ENCODE measurements at regions not wholly inside any gene's neighbourhood (a gene's known extent, or its start where the extent isn't known, plus 50 kb on each side); places are given as distances from the start of the nearest gene placed in this dataset.

DNA sequence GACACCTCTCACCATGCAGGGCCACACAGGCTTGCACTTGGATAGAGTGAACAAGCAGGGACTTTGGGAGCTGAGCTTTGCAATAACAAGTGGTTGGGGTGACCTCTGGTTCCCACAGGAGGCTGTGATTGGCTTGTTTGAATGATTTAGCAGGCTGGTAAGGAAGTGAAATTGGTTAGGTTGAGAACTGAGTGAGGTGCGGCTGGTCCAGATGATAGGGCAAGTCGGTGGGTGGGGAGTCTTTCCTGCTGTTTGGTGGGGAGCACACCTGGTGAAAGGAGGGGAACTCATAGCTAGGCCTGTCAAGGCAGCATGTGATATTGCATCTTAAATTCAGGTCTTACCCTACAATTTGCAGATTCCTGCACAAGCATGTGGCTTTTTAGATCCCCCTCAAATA lies 794.6 kb upstream of the ZNF608 start:
- no peak for DNase-seq

GRCh38 chr5:125549322-125549911 lies 803.0 kb upstream of the ZNF608 start:
- no peak for DNase-seq

DNA sequence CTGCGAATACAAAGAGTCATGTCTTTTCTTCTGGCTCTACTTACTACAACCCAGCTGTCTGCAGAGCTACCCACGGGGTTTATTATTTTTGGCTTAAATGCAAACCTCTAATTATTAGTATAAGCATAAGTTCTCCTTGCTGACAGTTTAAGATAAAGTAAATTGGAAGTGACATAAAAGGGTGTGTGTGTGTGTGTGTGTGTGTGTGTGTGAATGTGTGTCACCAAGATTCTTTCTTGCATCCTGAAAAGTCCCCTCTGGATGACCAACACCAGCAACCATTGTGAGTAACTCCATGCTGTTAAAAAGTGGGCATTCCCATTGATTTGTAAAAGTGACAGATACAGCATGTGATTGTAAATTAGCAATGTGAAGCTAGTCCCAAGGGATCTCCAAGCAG lies 803.8 kb upstream of the ZNF608 start:
- no peak for DNase-seq

DNA sequence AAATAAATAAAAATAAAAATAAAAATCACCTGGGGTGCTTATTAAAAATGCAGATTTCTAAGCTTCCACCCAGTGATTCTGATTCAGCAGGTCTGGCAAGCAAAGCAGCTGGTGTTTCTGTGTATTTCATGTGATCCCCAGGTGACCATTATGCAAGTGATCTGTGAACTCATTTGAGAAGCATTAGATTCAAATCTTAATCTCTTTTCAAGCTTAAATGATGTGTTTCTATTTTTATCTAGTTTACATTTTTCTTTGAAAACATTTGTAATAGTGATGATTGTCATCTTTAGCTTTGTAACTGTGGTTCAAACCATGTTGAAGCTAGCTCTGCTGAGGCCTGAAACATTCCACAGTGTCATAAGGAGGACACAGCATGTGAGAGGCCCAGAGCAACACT lies 804.8 kb upstream of the ZNF608 start:
- DNase-seq, result no peak

GRCh38 chr5:125551797-125552196 lies 805.4 kb upstream of the ZNF608 start:
- no peak for DNase-seq

DNA sequence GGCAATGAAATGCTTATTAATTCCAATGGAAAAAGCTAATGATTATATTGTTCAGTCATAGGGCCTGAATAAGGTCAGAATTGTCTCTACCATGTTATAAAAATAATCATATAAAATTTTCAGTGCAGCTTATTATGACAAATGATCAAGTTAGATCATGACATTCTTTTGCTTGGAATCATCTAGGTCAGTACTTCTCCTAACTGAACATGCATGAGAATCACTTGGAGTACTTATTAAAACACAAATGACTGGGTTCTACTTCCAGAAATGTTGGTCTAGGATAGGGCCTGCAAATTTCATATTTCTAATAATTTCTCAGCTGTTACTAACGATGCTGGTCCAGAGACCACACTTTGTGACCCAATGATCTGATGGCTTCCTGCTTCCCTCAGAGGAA lies 806.0 kb upstream of the ZNF608 start:
- DNase-seq, result no peak

- DNase-seq, result no peak
Measured at GRCh38 chr5:125554355-125554754, 807.9 kb upstream of the ZNF608 start.

GRCh38 chr5:125555591-125555990 lies 809.2 kb upstream of the ZNF608 start:
- no peak for DNase-seq

DNA sequence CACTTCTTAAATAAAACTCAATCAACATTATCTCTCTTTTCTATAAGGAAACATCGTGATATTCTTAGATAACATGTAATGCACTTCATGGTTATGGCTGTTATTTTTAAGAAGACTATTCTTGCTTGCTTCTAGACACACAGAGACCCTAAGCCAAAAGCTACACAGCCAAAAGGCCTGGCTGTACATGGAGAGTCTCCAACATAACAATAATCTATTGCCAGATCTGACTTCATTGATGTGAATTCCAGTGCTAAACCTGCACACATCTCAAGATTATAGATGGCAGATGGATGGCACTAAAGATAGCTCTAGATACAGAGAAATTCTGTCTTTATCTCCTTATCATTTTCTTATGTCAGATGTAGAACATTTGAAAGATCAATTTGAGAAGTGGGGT lies 811.6 kb upstream of the ZNF608 start:
- no peak for DNase-seq

GRCh38 chr5:125558466-125558865 lies 812.0 kb upstream of the ZNF608 start:
- DNase-seq, result no peak

GRCh38 chr5:125559296-125559695 lies 812.9 kb upstream of the ZNF608 start:
- DNase-seq, result no peak

GRCh38 chr5:125560476-125561225 lies 814.2 kb upstream of the ZNF608 start:
- DNase-seq, result no peak

GRCh38 chr5:125564317-125564975 lies 818.0 kb upstream of the ZNF608 start:
- DNase-seq, result no peak

DNA sequence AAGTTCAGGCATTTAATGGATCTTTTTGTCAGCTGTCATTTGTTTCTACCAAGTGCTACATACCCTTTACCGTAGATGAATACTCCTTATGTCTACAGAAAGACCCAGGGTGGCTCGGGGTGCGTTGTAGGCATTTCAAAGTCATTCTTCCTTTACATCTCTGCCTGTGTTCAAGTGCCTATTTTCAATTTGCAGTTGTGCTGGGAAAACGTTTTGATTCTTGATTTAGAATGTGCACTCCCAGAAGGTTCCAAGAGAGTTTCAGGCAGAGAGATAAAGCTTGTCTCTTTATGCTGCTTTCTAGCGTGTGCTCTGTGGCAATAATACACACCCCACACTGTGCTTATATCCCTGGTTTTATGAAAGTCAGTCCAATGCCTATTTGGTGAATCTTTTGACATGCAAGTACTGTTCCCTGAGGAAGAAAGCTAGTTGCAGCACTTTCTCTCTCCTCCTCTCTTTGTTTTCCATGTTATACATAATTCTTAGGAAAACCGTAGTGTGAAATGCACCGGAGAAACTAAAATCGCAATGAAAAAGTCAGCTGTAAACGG lies 828.1 kb upstream of the ZNF608 start:
- DNase-seq, result no peak

GRCh38 chr5:125575171-125575890 lies 828.9 kb upstream of the ZNF608 start:
- DNase-seq, result no peak

DNA sequence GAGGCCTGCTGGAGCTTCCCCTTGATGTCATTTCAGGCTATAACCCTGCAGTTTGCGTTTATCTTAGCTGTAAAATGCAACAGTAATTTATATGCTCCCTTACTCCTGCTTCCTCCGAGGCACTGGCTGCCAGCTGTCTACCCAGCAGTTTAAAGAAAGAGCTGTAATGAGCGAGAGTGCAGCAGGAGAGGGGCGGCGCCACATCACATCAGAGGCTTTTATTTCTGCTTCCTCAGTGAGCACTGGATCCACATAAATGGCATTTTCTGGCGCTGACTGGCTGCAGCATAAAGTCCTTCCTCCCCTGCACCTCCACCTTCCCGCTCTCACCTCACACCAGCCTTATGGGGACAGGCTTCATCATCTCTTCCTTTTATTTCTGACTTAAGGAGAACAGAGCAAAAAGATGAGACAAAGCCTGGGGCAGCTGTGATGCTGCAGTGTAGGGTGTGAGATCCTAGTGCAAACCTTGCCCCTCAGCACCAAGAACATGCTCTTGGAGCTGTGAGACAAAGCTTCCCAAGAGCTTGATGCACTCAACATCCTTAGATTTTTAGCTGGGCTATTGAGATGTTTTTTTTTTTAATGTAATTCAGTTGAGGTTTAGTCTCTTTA lies 829.6 kb upstream of the ZNF608 start:
- DNase-seq, result no peak

- no peak for DNase-seq
Measured at GRCh38 chr5:125576822-125577221, 830.4 kb upstream of the ZNF608 start.

DNA sequence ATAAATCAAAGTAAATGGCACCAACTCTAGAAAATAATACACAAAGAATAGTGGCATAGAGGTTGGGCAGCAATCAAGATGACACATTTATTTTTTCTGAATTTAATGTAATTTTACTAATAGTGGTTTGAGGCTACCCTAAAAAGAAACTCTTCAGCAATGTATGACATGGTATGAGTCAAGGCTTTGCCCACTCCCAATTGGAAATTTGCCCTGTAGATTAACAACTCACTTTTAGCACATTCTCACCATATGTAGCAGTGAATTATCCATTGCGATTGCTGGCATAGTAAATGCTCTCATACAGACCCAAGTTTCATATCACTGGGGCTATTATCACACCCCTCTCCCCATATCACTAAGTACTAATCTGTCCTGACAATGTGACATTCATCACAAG lies 832.1 kb upstream of the ZNF608 start:
- DNase-seq, result no peak

- no peak for DNase-seq
Measured at GRCh38 chr5:125579182-125579581, 832.7 kb upstream of the ZNF608 start.

DNA sequence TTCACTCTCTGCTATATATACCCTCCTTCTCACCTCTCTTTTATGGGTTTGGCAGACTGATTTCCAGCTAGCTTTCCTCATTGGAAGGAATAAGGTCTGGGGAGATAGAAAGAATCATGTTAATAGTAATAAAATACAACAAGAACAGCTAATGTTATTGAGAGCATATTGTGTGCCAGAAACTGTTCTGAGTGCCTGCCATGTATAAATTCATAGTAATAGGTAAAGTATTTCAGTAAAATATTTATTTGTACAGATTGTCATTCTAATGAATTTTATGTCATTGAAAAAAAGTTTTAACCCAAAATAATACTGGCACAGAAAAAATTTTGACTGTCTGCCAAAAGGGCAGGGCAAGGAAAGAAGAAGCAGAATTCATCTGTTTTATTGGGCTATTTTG lies 834.9 kb upstream of the ZNF608 start:
- no peak for DNase-seq

- DNase-seq, result no peak
Measured at GRCh38 chr5:125582352-125582751, 835.9 kb upstream of the ZNF608 start.

GRCh38 chr5:125583321-125584139 lies 837.1 kb upstream of the ZNF608 start:
- no peak for DNase-seq
